HCT116 (cell line): ENCODE measurements at regions not wholly inside any gene's neighbourhood (a gene's known extent, or its start where the extent isn't known, plus 50 kb on each side); places are given as distances from the start of the nearest gene placed in this dataset.

Source experiments
- ATAC-seq: fragments of 200-7000 bp; cut with Tn5 transposase; 2 replicates; pipeline ENCODE4 v1.9.1; 2020; ENCODE audit warnings: mild to moderate bottlenecking, moderate library complexity
- BruUV-seq: library from RNA; stranded (reverse); fragments of 400-500 nt; replicated peaks from 2 replicates; lab custom pipeline; 2021; lab: Mats Ljungman, UMichigan
- CTCF ChIA-PET: fragments of 300-600 bp; sonication (Branson Sonifier 250); formaldehyde crosslinking; loops from one replicate; lab custom pipeline; 2021; ENCODE audit warnings: antibody characterized with exemption; lab: Charles Lee
- POLR2A ChIA-PET: fragments of 300-600, 350-600 bp; sonication (Branson Sonifier 250); formaldehyde crosslinking; loops from one replicate; lab custom pipeline; 2021; ENCODE audit warnings: antibody characterized with exemption; lab: Charles Lee
- RAD21 ChIA-PET, 2 experiments: fragments of 300-600 bp; sonication (Branson Sonifier 250); formaldehyde crosslinking; loops; one replicate each; lab custom pipeline; 2023; ENCODE audit warnings: low total read pairs in 2 of 2; ENCODE audit not compliant: uncharacterized antibody in 2 of 2, unreplicated experiment in 2 of 2, low non-redundant PET in 1 of 2; lab: Charles Lee
- DNase-seq: peaks from one replicate; pipeline ENCODE4 v3.0.0-alpha.2; 2010; ENCODE audit warnings: low read depth, low spot score
- H2AFZ ChIP-seq: fragments of 200-600 bp; shearing (Covaris generic), sonication (generic); 2 replicates; pipeline ENCODE4 v1.6.1; 2017; ENCODE audit warnings: low read depth, mixed run types, mixed read lengths, antibody characterized with exemption, low read length; ENCODE audit not compliant: poor library complexity, severe bottlenecking
- H3K27ac ChIP-seq: 2 replicates; pipeline ENCODE4 v1.5.1; 2012; ENCODE audit warnings: low read depth, low read length
- H3K27me3 ChIP-seq: fragments of 200-600 bp; sonication (generic); 2 replicates; pipeline ENCODE4 v1.6.1; 2016; ENCODE audit warnings: mixed run types, low read length, mixed read lengths; ENCODE audit not compliant: insufficient read depth
- H3K36me3 ChIP-seq, 2 experiments: fragments of 200-500 bp in 1 of 2; fragments of 200-600 bp in 1 of 2; sonication (Bioruptor generic) in 1 of 2; sonication (generic) in 1 of 2; 2 replicates each; pipeline versions ENCODE4 v1.5.1 to v1.6.1; 2014 to 2016; ENCODE audit warnings: low read length in 2 of 2, inconsistent platforms in 1 of 2, mixed read lengths in 1 of 2, mixed run types in 1 of 2; ENCODE audit not compliant: insufficient read depth in 2 of 2, control insufficient read depth in 1 of 2
- H3K4me1 ChIP-seq, 2 experiments: fragments of 200-600 bp in 1 of 2; sonication (generic) in 1 of 2; 2 replicates each; pipeline versions ENCODE4 v1.5.1 to v1.6.1; 2012 to 2017; ENCODE audit warnings: low read length in 2 of 2, inconsistent platforms in 1 of 2, mild to moderate bottlenecking in 1 of 2, mixed read lengths in 1 of 2, mixed run types in 1 of 2, moderate library complexity in 1 of 2; ENCODE audit not compliant: insufficient read depth in 2 of 2, control insufficient read depth in 1 of 2
- H3K4me2 ChIP-seq: fragments of 200-600 bp; sonication (generic); 2 replicates; pipeline ENCODE4 v1.6.1; 2017; ENCODE audit warnings: mixed run types, low read length, mixed read lengths
- H3K4me3 ChIP-seq, 2 experiments: fragments of 200-600 bp in 1 of 2; sonication (generic) in 1 of 2; replicated peaks in 1 of 2; 2 replicates each; pipeline ENCODE4 v1.5.1; 2011 to 2016; ENCODE audit warnings: low read length in 2 of 2, control low read depth in 1 of 2, low read depth in 1 of 2, mild to moderate bottlenecking in 1 of 2, mixed read lengths in 1 of 2, mixed run types in 1 of 2
- H3K79me2 ChIP-seq: fragments of 200-600 bp; sonication (generic); 2 replicates; pipeline ENCODE4 v1.6.1; 2017; ENCODE audit warnings: mild to moderate bottlenecking, mixed run types, low read length, moderate library complexity, mixed read lengths; ENCODE audit not compliant: insufficient read depth
- H3K9ac ChIP-seq: fragments of 200-600 bp; sonication (generic); 2 replicates; pipeline ENCODE4 v1.6.1; 2016; ENCODE audit warnings: low read length, mixed read lengths
- H3K9me2 ChIP-seq: fragments of 200-600 bp; sonication (generic), shearing (Covaris generic); 2 replicates; pipeline ENCODE4 v1.6.1; 2017; ENCODE audit warnings: mixed run types, mild to moderate bottlenecking, moderate library complexity; ENCODE audit not compliant: insufficient read depth
- H3K9me3 ChIP-seq, 2 experiments: fragments of 200-500 bp in 1 of 2; fragments of 200-600 bp in 1 of 2; sonication (Bioruptor generic) in 1 of 2; sonication (generic) in 1 of 2; 2 replicates each; pipeline ENCODE4 v1.6.1; 2014 to 2017; ENCODE audit warnings: low read length in 2 of 2, mixed read lengths in 2 of 2, inconsistent platforms in 1 of 2, low read depth in 1 of 2, mild to moderate bottlenecking in 1 of 2, mixed run types in 1 of 2, moderate library complexity in 1 of 2; ENCODE audit not compliant: control insufficient read depth in 1 of 2, insufficient read depth in 1 of 2
- H4K20me1 ChIP-seq: fragments of 200-600 bp; sonication (generic), shearing (Covaris generic); 2 replicates; pipeline ENCODE4 v1.6.1; 2017; ENCODE audit warnings: mixed run types, mild to moderate bottlenecking, moderate library complexity; ENCODE audit not compliant: insufficient read depth
- CBX3 ChIP-seq: IDR thresholded peaks from 2 replicates; pipeline ENCODE4 v1.6.1; 2012; ENCODE audit warnings: low read depth
- CEBPB ChIP-seq: IDR thresholded peaks from 2 replicates; pipeline ENCODE4 v1.6.1; 2012; ENCODE audit warnings: low read depth
- EGR1 ChIP-seq: IDR thresholded peaks from 2 replicates; pipeline ENCODE4 v1.6.1; 2012; ENCODE audit warnings: low read depth
- EZH2 ChIP-seq: fragments of 200-600 bp; sonication (generic); IDR thresholded peaks from 2 replicates; pipeline ENCODE4 v1.6.1; 2017; ENCODE audit warnings: antibody characterized with exemption, mixed run types
- POLR2A ChIP-seq: IDR thresholded peaks from 2 replicates; pipeline ENCODE4 v1.7.0; 2011; ENCODE audit warnings: borderline replicate concordance; ENCODE audit not compliant: insufficient read depth, insufficient read length; ENCODE audit errors: extremely low read depth
- RAD21 ChIP-seq: IDR thresholded peaks from 2 replicates; pipeline ENCODE4 v1.6.1; 2012; ENCODE audit warnings: low read depth, mild to moderate bottlenecking
- SIN3A ChIP-seq: IDR thresholded peaks from 2 replicates; pipeline ENCODE4 v1.6.1; 2012; ENCODE audit warnings: low read depth
- YY1 ChIP-seq: IDR thresholded peaks from 2 replicates; pipeline ENCODE4 v1.6.1; 2011; ENCODE audit warnings: low read length, low read depth, moderate library complexity, mild to moderate bottlenecking; ENCODE audit not compliant: insufficient replicate concordance; ENCODE audit errors: extremely low read depth
- ZFX ChIP-seq: fragments of 450-650 bp; IDR thresholded peaks from 2 replicates; pipeline ENCODE4 v1.6.1; 2017
- intact Hi-C: fragments of 100-400 bp; cut with micrococcal nuclease; formaldehyde crosslinking; loops from 2 replicates; pipeline ENCODE4 v1.10.0; 2022
- TF ChIP-seq, protein P1 (sequence below): IDR thresholded peaks from 2 replicates; pipeline ENCODE4 v1.6.1; 2012; ENCODE audit warnings: low read depth
- TF ChIP-seq, protein P2 (sequence below): IDR thresholded peaks from 2 replicates; pipeline ENCODE4 v1.6.1; 2011; ENCODE audit warnings: mild to moderate bottlenecking, low read length, moderate library complexity; ENCODE audit not compliant: insufficient replicate concordance; ENCODE audit errors: extremely low read depth
- TF ChIP-seq, protein P3 (sequence below), 3 experiments: fragments of 200-600 bp in 1 of 3; sonication (generic) in 1 of 3; IDR thresholded peaks in 2 of 3; conservative IDR thresholded peaks in 1 of 3; 2 replicates each; pipeline ENCODE4 v1.5.1; 2012 to 2017; ENCODE audit warnings: low read depth in 2 of 3, low read length in 2 of 3, antibody characterized with exemption in 1 of 3, borderline replicate concordance in 1 of 3, control low read depth in 1 of 3, mild to moderate bottlenecking in 1 of 3, mixed read lengths in 1 of 3, mixed run types in 1 of 3, moderate library complexity in 1 of 3; ENCODE audit not compliant: insufficient read depth in 1 of 3
- TF ChIP-seq, protein P4 (sequence below): IDR thresholded peaks from 2 replicates; pipeline ENCODE4 v1.6.1; 2012

DNA sequence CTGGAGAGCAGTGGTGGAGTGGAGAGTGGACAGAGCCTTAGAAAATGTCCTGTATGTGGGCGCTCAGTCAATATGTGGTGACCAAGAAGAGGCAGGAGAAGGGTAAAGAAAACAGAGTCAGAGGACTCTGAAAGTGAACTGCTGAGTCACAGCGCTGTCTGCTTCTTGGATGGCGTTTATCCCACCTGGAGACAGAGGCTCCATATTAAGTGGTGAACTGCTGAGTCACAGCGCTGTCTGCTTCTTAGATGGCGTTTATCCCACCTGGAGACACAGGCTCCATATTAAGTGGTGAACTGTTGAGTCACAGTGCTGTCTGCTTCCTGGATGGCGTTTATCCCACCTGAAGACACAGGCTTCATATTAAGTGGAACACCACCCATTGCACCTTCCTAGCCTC is 119.3 kb upstream of the RALGAPA2 start:
- POLR2A ChIA-PET = no interaction called here
- no peak for ATAC-seq
- BruUV-seq = no TSS peak

DNA sequence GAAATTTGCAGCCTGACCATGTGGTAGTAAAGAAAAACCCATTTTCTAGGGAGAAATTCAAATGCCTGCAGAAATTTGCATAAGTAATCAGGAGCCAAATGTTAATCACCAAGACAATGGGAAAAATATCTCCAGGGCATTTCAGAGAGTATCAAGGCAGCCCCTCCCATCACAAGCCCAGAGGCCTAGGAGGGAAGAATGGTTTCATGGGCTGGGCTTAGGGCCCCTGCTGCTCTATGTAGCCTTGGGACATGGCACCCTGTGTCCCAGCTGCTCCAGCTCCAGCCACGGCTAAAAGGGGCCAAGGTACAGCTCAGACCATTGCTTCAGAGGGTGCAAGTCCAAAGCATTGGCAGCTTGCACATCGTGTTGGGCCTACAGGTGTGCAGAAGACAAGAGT is 117.2 kb upstream of the RALGAPA2 start:
- Histone ChIP-seq H3K4me2 (no peak overlapping the region), H3K36me3 (no peaks in the 10 kb centered on the region), H3K4me1 (peaks cover 0 to 5% of the 10 kb centered on the region in 2 experiments; a peak in 1 of 4 replicates), H2AFZ (no peak overlapping the region), H3K9me3 (no peaks in the 10 kb centered on the region), H3K9ac (no peak overlapping the region), H4K20me1 (no peaks in the 10 kb centered on the region), H3K9me2 (no peaks in the 10 kb centered on the region), H3K27ac (no peak overlapping the region), H3K79me2 (no peaks in the 10 kb centered on the region), H3K4me3 (no peak overlapping the region), H3K27me3 (peaks cover 6% of the 10 kb centered on the region; the same call in 1 of the 2 replicates)
- BruUV-seq = no TSS peak
- ChIA-PET POLR2A (no interaction called here), CTCF (no interaction called here), RAD21 (no interaction called here)
- DNase-seq (no peak), ATAC-seq (no peak)
- intact Hi-C loops = loop anchor here (5.0 to 10.0 kb wide), 3 partner anchors 235 to 747 kb away; no protein-coding TSS in a partner anchor
- TF ChIP-seq CEBPB (no peak), EZH2 (no peak), EGR1 (no peak), SIN3A (no peak), YY1 (no peak), RAD21 (no peak), CBX3 (no peak), ZFX (no peak)
- TF ChIP-seq, protein P1, sequence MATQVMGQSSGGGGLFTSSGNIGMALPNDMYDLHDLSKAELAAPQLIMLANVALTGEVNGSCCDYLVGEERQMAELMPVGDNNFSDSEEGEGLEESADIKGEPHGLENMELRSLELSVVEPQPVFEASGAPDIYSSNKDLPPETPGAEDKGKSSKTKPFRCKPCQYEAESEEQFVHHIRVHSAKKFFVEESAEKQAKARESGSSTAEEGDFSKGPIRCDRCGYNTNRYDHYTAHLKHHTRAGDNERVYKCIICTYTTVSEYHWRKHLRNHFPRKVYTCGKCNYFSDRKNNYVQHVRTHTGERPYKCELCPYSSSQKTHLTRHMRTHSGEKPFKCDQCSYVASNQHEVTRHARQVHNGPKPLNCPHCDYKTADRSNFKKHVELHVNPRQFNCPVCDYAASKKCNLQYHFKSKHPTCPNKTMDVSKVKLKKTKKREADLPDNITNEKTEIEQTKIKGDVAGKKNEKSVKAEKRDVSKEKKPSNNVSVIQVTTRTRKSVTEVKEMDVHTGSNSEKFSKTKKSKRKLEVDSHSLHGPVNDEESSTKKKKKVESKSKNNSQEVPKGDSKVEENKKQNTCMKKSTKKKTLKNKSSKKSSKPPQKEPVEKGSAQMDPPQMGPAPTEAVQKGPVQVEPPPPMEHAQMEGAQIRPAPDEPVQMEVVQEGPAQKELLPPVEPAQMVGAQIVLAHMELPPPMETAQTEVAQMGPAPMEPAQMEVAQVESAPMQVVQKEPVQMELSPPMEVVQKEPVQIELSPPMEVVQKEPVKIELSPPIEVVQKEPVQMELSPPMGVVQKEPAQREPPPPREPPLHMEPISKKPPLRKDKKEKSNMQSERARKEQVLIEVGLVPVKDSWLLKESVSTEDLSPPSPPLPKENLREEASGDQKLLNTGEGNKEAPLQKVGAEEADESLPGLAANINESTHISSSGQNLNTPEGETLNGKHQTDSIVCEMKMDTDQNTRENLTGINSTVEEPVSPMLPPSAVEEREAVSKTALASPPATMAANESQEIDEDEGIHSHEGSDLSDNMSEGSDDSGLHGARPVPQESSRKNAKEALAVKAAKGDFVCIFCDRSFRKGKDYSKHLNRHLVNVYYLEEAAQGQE = no peak
- TF ChIP-seq, protein P2, sequence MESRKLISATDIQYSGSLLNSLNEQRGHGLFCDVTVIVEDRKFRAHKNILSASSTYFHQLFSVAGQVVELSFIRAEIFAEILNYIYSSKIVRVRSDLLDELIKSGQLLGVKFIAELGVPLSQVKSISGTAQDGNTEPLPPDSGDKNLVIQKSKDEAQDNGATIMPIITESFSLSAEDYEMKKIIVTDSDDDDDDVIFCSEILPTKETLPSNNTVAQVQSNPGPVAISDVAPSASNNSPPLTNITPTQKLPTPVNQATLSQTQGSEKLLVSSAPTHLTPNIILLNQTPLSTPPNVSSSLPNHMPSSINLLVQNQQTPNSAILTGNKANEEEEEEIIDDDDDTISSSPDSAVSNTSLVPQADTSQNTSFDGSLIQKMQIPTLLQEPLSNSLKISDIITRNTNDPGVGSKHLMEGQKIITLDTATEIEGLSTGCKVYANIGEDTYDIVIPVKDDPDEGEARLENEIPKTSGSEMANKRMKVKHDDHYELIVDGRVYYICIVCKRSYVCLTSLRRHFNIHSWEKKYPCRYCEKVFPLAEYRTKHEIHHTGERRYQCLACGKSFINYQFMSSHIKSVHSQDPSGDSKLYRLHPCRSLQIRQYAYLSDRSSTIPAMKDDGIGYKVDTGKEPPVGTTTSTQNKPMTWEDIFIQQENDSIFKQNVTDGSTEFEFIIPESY = no peak
- TF ChIP-seq, protein P3, sequence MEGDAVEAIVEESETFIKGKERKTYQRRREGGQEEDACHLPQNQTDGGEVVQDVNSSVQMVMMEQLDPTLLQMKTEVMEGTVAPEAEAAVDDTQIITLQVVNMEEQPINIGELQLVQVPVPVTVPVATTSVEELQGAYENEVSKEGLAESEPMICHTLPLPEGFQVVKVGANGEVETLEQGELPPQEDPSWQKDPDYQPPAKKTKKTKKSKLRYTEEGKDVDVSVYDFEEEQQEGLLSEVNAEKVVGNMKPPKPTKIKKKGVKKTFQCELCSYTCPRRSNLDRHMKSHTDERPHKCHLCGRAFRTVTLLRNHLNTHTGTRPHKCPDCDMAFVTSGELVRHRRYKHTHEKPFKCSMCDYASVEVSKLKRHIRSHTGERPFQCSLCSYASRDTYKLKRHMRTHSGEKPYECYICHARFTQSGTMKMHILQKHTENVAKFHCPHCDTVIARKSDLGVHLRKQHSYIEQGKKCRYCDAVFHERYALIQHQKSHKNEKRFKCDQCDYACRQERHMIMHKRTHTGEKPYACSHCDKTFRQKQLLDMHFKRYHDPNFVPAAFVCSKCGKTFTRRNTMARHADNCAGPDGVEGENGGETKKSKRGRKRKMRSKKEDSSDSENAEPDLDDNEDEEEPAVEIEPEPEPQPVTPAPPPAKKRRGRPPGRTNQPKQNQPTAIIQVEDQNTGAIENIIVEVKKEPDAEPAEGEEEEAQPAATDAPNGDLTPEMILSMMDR (IDR thresholded peaks at IDR 0.05 in 2 of 3, conservative IDR thresholded peaks at IDR 0.05 in 1 of 3; ENCODE audit: borderline replicate concordance in 1 of 3, insufficient read depth in 1 of 3, low read depth in 2 of 3, low read length in 2 of 3) = no peak

More for the DNA sequence above, 119.3 kb upstream of the RALGAPA2 start:
- no peaks in the 10 kb centered on the region for H3K79me2 ChIP-seq
- H3K9me2 ChIP-seq = no peaks in the 10 kb centered on the region
- no peaks in the 10 kb centered on the region; a peak in 1 of 4 replicates for H3K4me1 ChIP-seq
- no peak overlapping the region for H3K9ac ChIP-seq
- TF ChIP-seq POLR2A = no peak
- TF ChIP-seq, protein P4, sequence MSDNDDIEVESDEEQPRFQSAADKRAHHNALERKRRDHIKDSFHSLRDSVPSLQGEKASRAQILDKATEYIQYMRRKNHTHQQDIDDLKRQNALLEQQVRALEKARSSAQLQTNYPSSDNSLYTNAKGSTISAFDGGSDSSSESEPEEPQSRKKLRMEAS = no peak
- TF ChIP-seq, all 23 proteins: peak for 0
- H3K9me3 ChIP-seq = no peaks in the 10 kb centered on the region
- intact Hi-C loops = no loop called here
- no peak overlapping the region for H3K4me3 ChIP-seq
- no peak overlapping the region for H2AFZ ChIP-seq
- no peaks in the 10 kb centered on the region for H4K20me1 ChIP-seq
- RAD21 ChIA-PET = no interaction called here
- no peak overlapping the region for H3K27ac ChIP-seq
- H3K27me3 ChIP-seq = peaks cover 3% of the 10 kb centered on the region; the same call in 1 of the 2 replicates
- CTCF ChIA-PET = no interaction called here
- H3K36me3 ChIP-seq = no peaks in the 10 kb centered on the region
- no peak for DNase-seq
- H3K4me2 ChIP-seq = no peak overlapping the region
